ENCODE measurements at regions not wholly inside any gene's neighbourhood (a gene's known extent, or its start where the extent isn't known, plus 50 kb on each side); places are given as distances from the start of the nearest gene placed in this dataset.

- Histone ChIP-seq H3K9me3 (replicated peaks; ENCODE audit: control insufficient read depth, insufficient read depth, low read length) (no peaks in the 10 kb centered on the region; the same call in 2 of the 3 replicates), H3K9ac (ENCODE audit: control insufficient read depth, insufficient read depth, low read length) (no peak overlapping the region), H2AFZ (ENCODE audit: control insufficient read depth, low read depth, low read length) (no peak overlapping the region), H3K79me2 (ENCODE audit: control insufficient read depth, insufficient read depth, low read length) (no peaks in the 10 kb centered on the region), H3K27ac (ENCODE audit: control insufficient read depth, insufficient read depth) (no peak overlapping the region), H3K4me2 (ENCODE audit: control insufficient read depth, insufficient read depth) (peak overlapping the region; percentile 44), H3K4me1 (ENCODE audit: control insufficient read depth, insufficient read depth, low read length) (peaks cover 6% of the 10 kb centered on the region; the same call in 1 of the 2 replicates), H3K36me3 (ENCODE audit: control insufficient read depth in 2 of 2, insufficient read depth in 2 of 2, low read length in 1 of 2) (no peaks in the 10 kb centered on the region), H3K27me3 (replicated peaks in 1 of 2; ENCODE audit: control insufficient read depth in 2 of 2, insufficient read depth in 2 of 2, low read length in 1 of 2) (no peaks in the 10 kb centered on the region), H3K4me3 (no peak overlapping the region), H4K20me1 (ENCODE audit: control insufficient read depth, insufficient read depth) (no peaks in the 10 kb centered on the region)
- POLR2A ChIA-PET, result no interaction called here
- BruUV-seq (replicated peaks), result no TSS peak
- ATAC-seq (peak; percentile 65), DNase-seq (ENCODE audit: low read depth, low spot score) (peak; percentile 58), FAIRE-seq (no peak)
- WGBS (ENCODE audit: insufficient coverage, insufficient replicate concordance, low lambda C conversion rate, missing lambda C conversion rate), result 8% methylated on average over 4 of the region's 4 CpGs
- intact Hi-C loops (cut with micrococcal nuclease; ENCODE audit: unreplicated experiment), result loop anchor here (1.0 kb wide), 1 partner anchor 54 kb away; no protein-coding TSS in a partner anchor
- SMC1A ChIA-PET (ENCODE audit: uncharacterized antibody, unreplicated experiment), result interaction anchor here (1.4 kb wide), 1 partner anchor 46 kb away, joined by 4 read pairs; no protein-coding TSS in a partner anchor
- RAD21 ChIA-PET (ENCODE audit: unreplicated experiment), result no interaction called here
- TF ChIP-seq, protein P1, sequence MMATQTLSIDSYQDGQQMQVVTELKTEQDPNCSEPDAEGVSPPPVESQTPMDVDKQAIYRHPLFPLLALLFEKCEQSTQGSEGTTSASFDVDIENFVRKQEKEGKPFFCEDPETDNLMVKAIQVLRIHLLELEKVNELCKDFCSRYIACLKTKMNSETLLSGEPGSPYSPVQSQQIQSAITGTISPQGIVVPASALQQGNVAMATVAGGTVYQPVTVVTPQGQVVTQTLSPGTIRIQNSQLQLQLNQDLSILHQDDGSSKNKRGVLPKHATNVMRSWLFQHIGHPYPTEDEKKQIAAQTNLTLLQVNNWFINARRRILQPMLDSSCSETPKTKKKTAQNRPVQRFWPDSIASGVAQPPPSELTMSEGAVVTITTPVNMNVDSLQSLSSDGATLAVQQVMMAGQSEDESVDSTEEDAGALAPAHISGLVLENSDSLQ (IDR thresholded peaks at IDR 0.05), result peak; percentile 63
- no peak for TF ChIP-seq SUZ12 (IDR thresholded peaks at IDR 0.05; ENCODE audit: unreplicated experiment)
- TF ChIP-seq YY1 (IDR thresholded peaks at IDR 0.05; ENCODE audit: low read depth, low read length), result peak; percentile 71; the same call in 1 of the 2 replicates
- no peak for TF ChIP-seq RBBP5 (conservative IDR thresholded peaks at IDR 0.05)
- TF ChIP-seq ZNF384 (IDR thresholded peaks at IDR 0.05; ENCODE audit: borderline replicate concordance, low read depth, low read length), result peak; percentile 36; the same call in 1 of the 2 replicates
- peak; percentile 51 for TF ChIP-seq SMC3 (IDR thresholded peaks at IDR 0.05; ENCODE audit: borderline replicate concordance, low read length)
- TF ChIP-seq MTA3 (IDR thresholded peaks at IDR 0.05; ENCODE audit: borderline replicate concordance, low read length), result no peak
- peak; percentile 58 for TF ChIP-seq EED (IDR thresholded peaks at IDR 0.05; ENCODE audit: low read depth)
- TF ChIP-seq RUNX3 (IDR thresholded peaks at IDR 0.05; ENCODE audit: low read length), result no peak
- peak; percentile 76 for TF ChIP-seq RAD21 (IDR thresholded peaks at IDR 0.05; ENCODE audit: insufficient read depth, low read depth, low read length)
- TF ChIP-seq CTCF (IDR thresholded peaks at IDR 0.05 in 2 of 3, conservative IDR thresholded peaks at IDR 0.05 in 1 of 3; ENCODE audit: control insufficient read depth in 2 of 3, extremely low read depth in 1 of 3, insufficient read depth in 1 of 3, low read depth in 3 of 3, low read length in 3 of 3), result peak; percentile 20 to 72 (median 38); a peak in 4 of 6 replicates
- TF ChIP-seq NFYA (IDR thresholded peaks at IDR 0.05; ENCODE audit: borderline replicate concordance, low read depth, low read length), result no peak
- in situ Hi-C loops (cut with MboI), result no loop called here
- CTCF ChIA-PET, result interaction anchor here (0.8 kb wide), 1 partner anchor 45 kb away, joined by 3 read pairs; no protein-coding TSS in a partner anchor
Observed at GRCh38 chrX:115894087-115894486, 276.5 kb upstream of the AGTR2 start.

All from GM12878 (cell line).